Lung (tissue), 11 donors: ENCODE measurements at regions not wholly inside any gene's neighbourhood (a gene's known extent, or its start where the extent isn't known, plus 50 kb on each side); places are given as distances from the start of the nearest gene placed in this dataset.
"Not testable (repeated sequence)": the region's sequence is repeated elsewhere in the genome, so short reads cannot be mapped to it uniquely, and the experiment has no call there.

Source experiments
- ATAC-seq: fragments of 200-7000 bp; cut with Tn5 transposase; one replicate; pipeline ENCODE4 v1.9.1; 2020; ENCODE audit warnings: moderate number of reproducible peaks; ENCODE audit not compliant: insufficient read depth, low FRiP score
- DNase-seq, 3 donors: peaks; one replicate each; pipeline ENCODE4 v3.0.0-alpha.2; 2013 to 2017
- H3K27ac ChIP-seq, 2 donors: one replicate each; pipeline ENCODE4 v1.5.1; 2013; ENCODE audit warnings: mild to moderate bottlenecking in 2 of 2, moderate library complexity in 2 of 2, control low read depth in 1 of 2, inconsistent platforms in 1 of 2, low read depth in 1 of 2, low read length in 1 of 2
- H3K27me3 ChIP-seq, 3 donors: one replicate each; pipeline ENCODE4 v1.5.1; 2013; ENCODE audit warnings: low read length in 2 of 3; ENCODE audit not compliant: control insufficient read depth in 3 of 3, insufficient read depth in 3 of 3
- H3K36me3 ChIP-seq, 4 donors: one replicate each; pipeline ENCODE4 v1.5.1; 2013; ENCODE audit warnings: low read length in 4 of 4, mild to moderate bottlenecking in 1 of 4, moderate library complexity in 1 of 4; ENCODE audit not compliant: control insufficient read depth in 4 of 4, insufficient read depth in 4 of 4
- H3K4me1 ChIP-seq, 5 donors: one replicate each; pipeline ENCODE4 v1.5.1; 2013; ENCODE audit warnings: low read length in 5 of 5, mild to moderate bottlenecking in 2 of 5, moderate library complexity in 1 of 5; ENCODE audit not compliant: control insufficient read depth in 5 of 5, insufficient read depth in 5 of 5
- H3K4me3 ChIP-seq: one replicate; pipeline ENCODE4 v1.5.1; 2013; ENCODE audit warnings: mild to moderate bottlenecking, control low read depth, moderate library complexity
- H3K9ac ChIP-seq, 2 donors: one replicate each; pipeline ENCODE4 v1.5.1; 2013; ENCODE audit warnings: low read length in 2 of 2, control low read depth in 1 of 2; ENCODE audit not compliant: insufficient read depth in 1 of 2
- H3K9me3 ChIP-seq, 4 donors: one replicate each; pipeline ENCODE4 v1.5.1; 2013; ENCODE audit warnings: low read length in 3 of 4, mild to moderate bottlenecking in 1 of 4, moderate library complexity in 1 of 4; ENCODE audit not compliant: control insufficient read depth in 4 of 4, insufficient read depth in 3 of 4
- CTCF ChIP-seq: IDR thresholded peaks from 2 replicates; pipeline ENCODE4 v1.5.1; 2012; ENCODE audit warnings: mild to moderate bottlenecking; ENCODE audit errors: control extremely low read depth, extremely low read depth
- WGBS, 2 donors: extraction: QIAGEN DNeasy Blood & Tissue Kit; methylation state at CpG; one replicate each; pipeline ENCODE4 v1.1.7; 2013; 5-methylcytosine and 5-hydroxymethylcytosine counted together
- donor health status: control.
- donor health status: control.
- donor health status: Bipolar disorder and iron deficiency.
- donor health status: healthy.
- donor health status: DM: yes; HTN: yes; CAD: no.

- TF ChIP-seq CTCF: no peak
- ATAC-seq (no peak), DNase-seq (no peak)
- 75 to 83% methylated on average over 3 of the region's 3 CpGs for WGBS, 2 donors
- Histone ChIP-seq H3K27me3 (no peaks in the 10 kb centered on the region), H3K9me3 (peaks cover 0 to 1% (median 0%) of the 10 kb centered on the region in 4 donors), H3K9ac (no peak overlapping the region), H3K4me3 (no peak overlapping the region), H3K4me1 (no peaks in the 10 kb centered on the region), H3K36me3 (no peaks in the 10 kb centered on the region), H3K27ac (no peak overlapping the region)
Observed at GRCh38 chr6:119727504-119728219, 378.1 kb upstream of the MAN1A1 start.

GRCh38 chr6:119726912-119727311 lies 377.4 kb upstream of the MAN1A1 start:
- H3K36me3 ChIP-seq, ATAC-seq, DNase-seq, H3K9me3 ChIP-seq, H3K9ac ChIP-seq, H3K4me3 ChIP-seq, H3K4me1 ChIP-seq, H3K27me3 ChIP-seq, H3K27ac ChIP-seq: not testable (repeated sequence)

GRCh38 chr6:119726086-119726485 lies 376.5 kb upstream of the MAN1A1 start:
- no peak for ATAC-seq
- no peak for TF ChIP-seq CTCF
- no peaks in the 10 kb centered on the region for H3K36me3 ChIP-seq
- 79 to 92% methylated on average over 4 of the region's 4 CpGs for WGBS, 2 donors
- H3K4me1 ChIP-seq: no peaks in the 10 kb centered on the region
- no peak overlapping the region for H3K4me3 ChIP-seq
- H3K9ac ChIP-seq: no peak overlapping the region
- H3K27ac ChIP-seq: no peak overlapping the region
- H3K9me3 ChIP-seq: peaks cover 0 to 1% (median 0%) of the 10 kb centered on the region in 4 donors
- no peaks in the 10 kb centered on the region for H3K27me3 ChIP-seq
- DNase-seq: no peak

GRCh38 chr6:119720160-119720559 lies 370.6 kb upstream of the MAN1A1 start:
- Histone ChIP-seq H3K9ac (no peak overlapping the region), H3K36me3 (no peaks in the 10 kb centered on the region), H3K4me1 (no peaks in the 10 kb centered on the region), H3K9me3 (no peaks in the 10 kb centered on the region), H3K4me3 (no peak overlapping the region), H3K27ac (no peak overlapping the region), H3K27me3 (no peaks in the 10 kb centered on the region)
- no peak for TF ChIP-seq CTCF
- ATAC-seq (no peak), DNase-seq (no peak)
- 88 to 95% methylated on average over 2 of the region's 2 CpGs for WGBS, 2 donors
